Activated CD4-positive, CD25-positive, alpha-beta regulatory T cell treated with anti-CD3 and anti-CD28 coated beads, Interleukin-2, amount 50 U/mL, for 24 hours (primary cell): ENCODE measurements at regions not wholly inside any gene's neighbourhood (a gene's known extent, or its start where the extent isn't known, plus 50 kb on each side); places are given as distances from the start of the nearest gene placed in this dataset.
A peak's percentile ranks its signal among the peaks of the same experiment; 100 is the strongest.

ENCODE experiments used
- ATAC-seq, 2 donors: fragments of 150-1000 bp; cut with Tn5 transposase; one replicate each; pipeline ENCODE4 v1.10.0; 2021; ENCODE audit warnings: mild to moderate bottlenecking in 1 of 2, moderate library complexity in 1 of 2

GRCh38 chr1:34671887-34672286, 83.0 kb upstream of the GJB5 start:
- ATAC-seq, result no peak

- no peak for ATAC-seq
Measured at GRCh38 chr1:34681480-34682451, 73.1 kb upstream of the GJB5 start.

GRCh38 chr1:34682452-34683223, 72.2 kb upstream of the GJB5 start:
- ATAC-seq, result no peak

- no peak for ATAC-seq
Measured at GRCh38 chr1:34683616-34684015, 71.2 kb upstream of the GJB5 start.

- ATAC-seq, result peak in 1 of 2 donors; percentile 33
Measured at GRCh38 chr1:34684266-34684665, 70.6 kb upstream of the GJB5 start.

- ATAC-seq, result no peak
Measured at GRCh38 chr1:34685225-34685624, 69.6 kb upstream of the GJB5 start.

- no peak for ATAC-seq
Measured at GRCh38 chr1:34686531-34686930, 68.3 kb upstream of the GJB5 start.

- no peak for ATAC-seq
Measured at GRCh38 chr1:34688006-34688741, 66.7 kb upstream of the GJB5 start.

GRCh38 chr1:34690269-34690668, 64.6 kb upstream of the GJB5 start:
- no peak for ATAC-seq

GRCh38 chr1:34693081-34693480, 61.8 kb upstream of the GJB5 start:
- ATAC-seq, result no peak

GRCh38 chr1:34694383-34694782, 60.5 kb upstream of the GJB5 start:
- no peak for ATAC-seq

GRCh38 chr1:34695580-34695979, 59.3 kb upstream of the GJB5 start:
- no peak for ATAC-seq

GRCh38 chr1:34696230-34696629, 58.6 kb upstream of the GJB5 start:
- no peak for ATAC-seq

- ATAC-seq, result no peak
Measured at GRCh38 chr1:34696981-34697380, 57.9 kb upstream of the GJB5 start.

GRCh38 chr1:34697818-34698217, 57.0 kb upstream of the GJB5 start:
- ATAC-seq, result no peak

- no peak for ATAC-seq
Measured at GRCh38 chr1:34701326-34702060, 53.4 kb upstream of the GJB5 start.
